ENCODE measurements at regions not wholly inside any gene's neighbourhood (a gene's known extent, or its start where the extent isn't known, plus 50 kb on each side); places are given as distances from the start of the nearest gene placed in this dataset.
A peak's percentile ranks its signal among the peaks of the same experiment; 100 is the strongest.

DNA sequence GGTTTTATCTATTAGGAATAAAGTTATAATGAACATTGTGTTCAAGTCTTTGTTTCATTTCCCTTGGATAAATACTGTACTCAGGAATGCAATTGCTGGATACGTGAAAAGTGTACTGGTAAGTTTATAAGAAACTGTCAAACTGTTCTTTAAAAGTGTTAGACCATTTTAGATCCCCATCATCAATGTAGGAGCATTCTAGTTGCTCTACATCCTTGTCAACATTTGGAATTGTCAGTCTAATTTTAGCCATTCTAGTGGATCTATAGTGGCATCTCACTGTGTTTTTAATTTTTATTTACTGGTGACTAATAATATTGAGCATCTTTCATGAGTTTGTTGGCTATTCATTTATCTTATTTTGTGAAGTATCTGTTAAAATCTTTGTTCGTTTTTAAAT lies 354.0 kb upstream of the NRP1 start:
- no peaks in the 10 kb centered on the region for H3K27me3 ChIP-seq
- TF ChIP-seq, protein P1, sequence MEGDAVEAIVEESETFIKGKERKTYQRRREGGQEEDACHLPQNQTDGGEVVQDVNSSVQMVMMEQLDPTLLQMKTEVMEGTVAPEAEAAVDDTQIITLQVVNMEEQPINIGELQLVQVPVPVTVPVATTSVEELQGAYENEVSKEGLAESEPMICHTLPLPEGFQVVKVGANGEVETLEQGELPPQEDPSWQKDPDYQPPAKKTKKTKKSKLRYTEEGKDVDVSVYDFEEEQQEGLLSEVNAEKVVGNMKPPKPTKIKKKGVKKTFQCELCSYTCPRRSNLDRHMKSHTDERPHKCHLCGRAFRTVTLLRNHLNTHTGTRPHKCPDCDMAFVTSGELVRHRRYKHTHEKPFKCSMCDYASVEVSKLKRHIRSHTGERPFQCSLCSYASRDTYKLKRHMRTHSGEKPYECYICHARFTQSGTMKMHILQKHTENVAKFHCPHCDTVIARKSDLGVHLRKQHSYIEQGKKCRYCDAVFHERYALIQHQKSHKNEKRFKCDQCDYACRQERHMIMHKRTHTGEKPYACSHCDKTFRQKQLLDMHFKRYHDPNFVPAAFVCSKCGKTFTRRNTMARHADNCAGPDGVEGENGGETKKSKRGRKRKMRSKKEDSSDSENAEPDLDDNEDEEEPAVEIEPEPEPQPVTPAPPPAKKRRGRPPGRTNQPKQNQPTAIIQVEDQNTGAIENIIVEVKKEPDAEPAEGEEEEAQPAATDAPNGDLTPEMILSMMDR (IDR thresholded peaks at IDR 0.05), result no peak
- TF ChIP-seq POLR2AphosphoS5 (IDR thresholded peaks at IDR 0.05), result no peak
- TF ChIP-seq EP300 (IDR thresholded peaks at IDR 0.05), result no peak
- no peak for TF ChIP-seq POLR2A (IDR thresholded peaks at IDR 0.05)
- no peak overlapping the region for H3K27ac ChIP-seq
- no peaks in the 10 kb centered on the region for H3K36me3 ChIP-seq
- no peak for DNase-seq
- intact Hi-C loops (cut with DNase I; ENCODE audit: low total_unique reads), result no loop called here
- H3K9me3 ChIP-seq, result peaks cover 0 to 22% (median 10%) of the 10 kb centered on the region in 4 donors
- 76 to 89% (median 85%) methylated on average over 2 of the region's 2 CpGs for WGBS, 5 donors
- no peaks in the 10 kb centered on the region for H3K4me1 ChIP-seq
- no peak overlapping the region for H3K4me3 ChIP-seq

DNA sequence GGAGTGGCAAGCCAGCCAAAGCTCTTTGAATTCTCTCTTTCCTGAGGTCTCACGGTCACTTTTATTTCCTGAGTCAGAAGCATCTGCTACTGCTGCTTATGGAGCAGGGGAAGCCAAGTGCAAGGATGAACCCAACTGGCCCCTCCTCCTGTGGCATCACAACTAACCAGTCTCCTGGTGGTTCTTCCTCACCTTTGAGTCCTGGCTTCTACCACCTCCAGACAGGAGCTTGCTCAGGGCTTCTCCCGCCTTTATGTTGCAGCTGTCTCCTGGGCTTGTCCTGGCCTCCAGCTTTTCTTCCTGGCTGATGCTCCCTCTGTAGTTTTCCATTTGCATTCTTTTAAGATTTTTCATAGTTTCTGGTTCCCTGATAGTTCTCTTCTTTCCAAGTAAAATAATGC lies 349.7 kb upstream of the NRP1 start:
- H3K4me1 ChIP-seq, result no peaks in the 10 kb centered on the region
- no peaks in the 10 kb centered on the region for H3K27me3 ChIP-seq
- peaks cover 0 to 3% (median 2%) of the 10 kb centered on the region in 4 donors for H3K9me3 ChIP-seq
- peak in 1 of 2 donors; percentile 34 for DNase-seq
- H3K36me3 ChIP-seq, result no peaks in the 10 kb centered on the region
- H3K4me3 ChIP-seq, result no peak overlapping the region
- H3K27ac ChIP-seq, result no peak overlapping the region
- 74 to 96% (median 84%) methylated on average over 2 of the region's 2 CpGs for WGBS, 5 donors
- TF ChIP-seq POLR2A (IDR thresholded peaks at IDR 0.05) (no peak), POLR2AphosphoS5 (IDR thresholded peaks at IDR 0.05) (no peak), EP300 (IDR thresholded peaks at IDR 0.05) (no peak)
- TF ChIP-seq, protein P1 (IDR thresholded peaks at IDR 0.05), result no peak
- intact Hi-C loops (cut with DNase I; ENCODE audit: low total_unique reads), result no loop called here

DNA sequence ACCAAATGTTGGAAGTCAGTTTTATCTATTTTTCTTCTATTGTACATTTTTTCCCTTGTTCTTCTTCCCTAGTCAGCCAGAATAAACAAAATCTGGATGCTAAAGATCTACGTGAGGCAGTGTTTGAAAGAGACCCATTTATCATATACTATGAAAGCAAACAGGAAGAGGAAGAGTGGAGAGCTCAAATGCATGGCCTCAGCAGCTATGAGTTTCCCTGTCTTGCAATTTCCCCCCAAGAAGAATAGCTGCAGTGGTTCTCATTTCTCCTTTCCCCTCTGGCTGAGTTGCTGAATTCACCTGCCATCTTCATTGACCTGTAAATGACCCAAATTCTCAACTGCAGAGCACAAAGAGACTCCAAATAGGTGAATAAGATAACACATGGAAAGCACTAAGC lies 347.1 kb upstream of the NRP1 start:
- no peaks in the 10 kb centered on the region for H3K36me3 ChIP-seq
- no peak overlapping the region for H3K4me3 ChIP-seq
- DNase-seq, result no peak
- no peak for TF ChIP-seq POLR2A (IDR thresholded peaks at IDR 0.05)
- TF ChIP-seq EP300 (IDR thresholded peaks at IDR 0.05), result no peak
- no peak for TF ChIP-seq POLR2AphosphoS5 (IDR thresholded peaks at IDR 0.05)
- TF ChIP-seq, protein P1 (IDR thresholded peaks at IDR 0.05), result no peak
- peaks cover 0 to 3% (median 0%) of the 10 kb centered on the region in 4 donors for H3K9me3 ChIP-seq
- no peaks in the 10 kb centered on the region for H3K27me3 ChIP-seq
- WGBS, 5 donors, result 39 to 79% (median 68%) methylated on average over 1 of the region's 1 CpG
- intact Hi-C loops (cut with DNase I; ENCODE audit: low total_unique reads), result no loop called here
- no peak overlapping the region for H3K27ac ChIP-seq
- no peaks in the 10 kb centered on the region for H3K4me1 ChIP-seq

DNA sequence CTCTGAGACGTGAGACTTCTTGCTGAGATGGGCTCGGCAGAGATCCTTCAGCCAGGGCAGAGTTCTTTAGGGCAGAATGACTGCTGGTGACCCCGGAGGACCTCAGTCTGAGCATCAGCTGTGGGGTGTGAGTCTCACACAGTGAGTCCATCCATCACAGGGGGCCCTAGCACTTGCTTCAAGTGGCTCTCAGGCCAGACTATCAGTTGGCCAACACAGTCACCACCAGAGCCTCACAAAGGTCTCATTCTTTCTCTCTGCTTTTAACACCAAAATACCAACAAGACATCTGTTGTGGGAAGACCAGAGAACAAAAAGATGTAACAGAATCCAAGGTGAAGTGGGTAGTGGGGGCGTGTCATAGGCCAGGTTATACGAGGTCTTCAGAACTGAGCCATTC lies 345.6 kb upstream of the NRP1 start:
- peaks cover 0 to 3% (median 0%) of the 10 kb centered on the region in 4 donors for H3K9me3 ChIP-seq
- no peak overlapping the region for H3K4me3 ChIP-seq
- 78 to 88% (median 80%) methylated on average over 4 to 5 of the region's 5 CpGs for WGBS, 5 donors
- DNase-seq, result no peak
- intact Hi-C loops (cut with DNase I; ENCODE audit: low total_unique reads), result no loop called here
- no peaks in the 10 kb centered on the region for H3K4me1 ChIP-seq
- TF ChIP-seq POLR2A (IDR thresholded peaks at IDR 0.05), result no peak
- no peak for TF ChIP-seq EP300 (IDR thresholded peaks at IDR 0.05)
- no peak for TF ChIP-seq POLR2AphosphoS5 (IDR thresholded peaks at IDR 0.05)
- TF ChIP-seq, protein P1 (IDR thresholded peaks at IDR 0.05), result no peak
- no peaks in the 10 kb centered on the region for H3K27me3 ChIP-seq
- no peak overlapping the region for H3K27ac ChIP-seq
- no peaks in the 10 kb centered on the region for H3K36me3 ChIP-seq

All from stomach (tissue), 8 donors.